GM18870 (cell line): ENCODE measurements at regions not wholly inside any gene's neighbourhood (a gene's known extent, or its start where the extent isn't known, plus 50 kb on each side); places are given as distances from the start of the nearest gene placed in this dataset.

Experiments used
- ATAC-seq: cut with Tn5 transposase; IDR thresholded peaks from one replicate; pipeline ENCODE4 v1.9.1; 2021; ENCODE audit warnings: moderate library complexity; ENCODE audit not compliant: unreplicated experiment

- no peak for ATAC-seq
These were observed 103.6 kb upstream of the AGBL1 start for GRCh38 chr15:85976102-85976501.

- no peak for ATAC-seq
These were observed 102.7 kb upstream of the AGBL1 start for GRCh38 chr15:85976986-85977385.

DNA sequence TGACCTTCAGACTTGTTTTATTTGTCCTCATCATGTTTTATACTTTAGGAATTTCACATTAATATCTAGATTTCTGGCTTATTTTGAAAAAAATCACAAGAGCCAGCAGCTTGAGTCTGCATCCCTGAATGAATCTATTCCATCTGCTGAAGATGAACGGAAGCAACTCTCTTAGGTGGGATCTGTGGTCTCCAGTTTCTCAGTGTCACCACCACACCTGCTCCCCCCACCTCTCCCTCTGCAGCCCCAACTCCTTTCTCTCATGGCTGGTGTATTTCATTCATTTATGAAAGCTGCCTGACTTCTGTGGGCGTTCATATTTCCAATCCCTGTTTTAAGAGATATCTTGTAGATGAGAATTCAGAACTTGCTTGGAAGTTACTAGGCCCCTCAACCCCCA lies 102.1 kb upstream of the AGBL1 start:
- ATAC-seq = no peak

DNA sequence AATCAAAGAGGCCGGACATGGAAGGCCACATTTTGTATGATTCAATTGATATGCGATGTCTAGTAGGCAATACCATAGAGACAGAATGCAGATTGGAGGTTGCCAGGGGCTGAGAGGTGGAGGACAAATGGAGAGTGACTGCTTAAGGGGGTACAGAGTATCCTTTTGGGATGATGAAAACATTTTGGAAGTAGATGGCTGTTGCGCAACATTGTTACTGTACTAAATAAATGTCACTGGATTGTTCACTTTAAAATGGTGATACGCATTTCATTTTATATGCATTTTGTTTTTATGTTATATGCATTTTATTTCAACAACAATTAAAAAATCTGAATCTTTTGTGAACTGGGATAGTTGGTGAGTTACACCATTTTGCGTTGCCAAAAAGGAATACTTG lies 99.7 kb upstream of the AGBL1 start:
- no peak for ATAC-seq

GRCh38 chr15:85980946-85981345 lies 98.7 kb upstream of the AGBL1 start:
- ATAC-seq = no peak

GRCh38 chr15:85984241-85984640 lies 95.4 kb upstream of the AGBL1 start:
- no peak for ATAC-seq

DNA sequence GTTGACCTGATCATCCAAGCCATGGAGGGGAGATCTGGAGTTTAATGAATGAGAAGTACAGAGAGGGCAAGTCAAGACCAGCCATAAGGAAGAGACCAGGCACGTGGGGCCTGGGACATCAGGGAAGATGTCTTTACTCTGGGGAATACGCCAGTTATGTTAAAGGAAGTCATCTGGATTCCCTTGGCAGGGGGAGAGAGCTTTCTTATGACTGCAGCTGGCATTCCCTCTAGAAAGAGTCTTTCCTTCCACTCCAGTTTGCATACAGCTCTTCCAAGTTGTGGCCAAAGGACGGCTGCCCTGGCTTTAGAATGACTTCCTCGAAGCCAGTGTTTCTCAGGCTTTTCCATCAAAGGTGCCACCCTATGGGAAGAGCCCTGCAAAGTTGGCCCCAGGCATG lies 93.6 kb upstream of the AGBL1 start:
- no peak for ATAC-seq

DNA sequence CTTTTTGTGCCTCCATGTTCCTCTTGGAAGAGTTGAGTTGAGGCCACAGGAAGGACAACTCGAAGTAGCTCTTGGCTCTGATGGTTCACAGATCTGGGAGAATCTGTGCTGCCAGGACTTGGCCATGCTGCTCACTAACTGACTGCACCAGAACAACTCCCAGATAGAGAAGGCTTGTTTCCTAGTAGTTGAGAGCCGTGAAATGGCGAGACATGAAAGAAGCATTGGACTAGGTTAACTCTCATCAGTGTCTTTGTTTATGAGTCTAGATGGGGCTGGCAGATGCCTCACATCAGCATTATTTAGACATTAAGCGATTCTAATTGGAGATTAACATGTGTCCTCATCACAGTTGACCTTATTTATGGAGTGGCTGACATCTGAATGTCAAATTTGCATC lies 92.9 kb upstream of the AGBL1 start:
- ATAC-seq = no peak

DNA sequence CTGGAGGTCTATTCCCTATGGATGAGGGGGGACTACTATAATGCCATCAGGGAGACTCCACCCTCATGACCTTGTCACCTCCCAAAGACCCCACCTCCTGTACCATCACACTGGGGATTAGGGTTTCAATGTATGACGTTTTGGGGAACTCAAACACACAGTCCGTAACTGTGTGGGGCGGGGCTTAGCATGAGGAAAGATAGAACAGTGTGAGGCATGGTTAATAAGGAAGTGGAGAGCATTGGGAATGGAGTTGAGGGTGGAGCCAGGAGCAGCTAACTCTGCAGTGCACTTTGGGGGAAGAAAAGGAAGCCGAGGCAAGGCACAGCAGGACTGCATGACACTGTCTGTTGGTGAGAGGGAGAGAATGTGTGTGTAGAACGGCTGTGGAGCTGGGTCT lies 90.9 kb upstream of the AGBL1 start:
- no peak for ATAC-seq

DNA sequence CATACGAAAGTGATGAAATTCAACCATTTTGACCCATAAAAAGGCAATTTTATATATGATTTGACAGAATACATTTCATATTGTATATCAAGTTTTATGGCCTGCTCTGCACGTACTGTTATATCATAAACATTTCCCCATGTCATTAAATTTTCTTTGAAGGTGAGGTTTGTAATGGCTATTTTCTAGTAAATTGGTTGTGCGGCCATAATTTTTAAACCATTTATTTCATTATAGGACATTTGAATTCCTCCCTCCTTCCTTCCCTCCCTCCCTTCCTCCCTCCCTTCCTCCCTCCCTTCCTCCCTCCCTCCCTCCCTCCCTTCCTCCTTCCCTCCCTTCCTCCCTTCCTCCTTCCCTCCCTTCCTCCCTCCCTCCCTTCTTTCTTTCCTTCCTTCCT lies 87.4 kb upstream of the AGBL1 start:
- ATAC-seq = no peak

- no peak for ATAC-seq
These were observed 86.6 kb upstream of the AGBL1 start for GRCh38 chr15:85993116-85993515.

- no peak for ATAC-seq
These were observed 82.1 kb upstream of the AGBL1 start for GRCh38 chr15:85997618-85998017.

DNA sequence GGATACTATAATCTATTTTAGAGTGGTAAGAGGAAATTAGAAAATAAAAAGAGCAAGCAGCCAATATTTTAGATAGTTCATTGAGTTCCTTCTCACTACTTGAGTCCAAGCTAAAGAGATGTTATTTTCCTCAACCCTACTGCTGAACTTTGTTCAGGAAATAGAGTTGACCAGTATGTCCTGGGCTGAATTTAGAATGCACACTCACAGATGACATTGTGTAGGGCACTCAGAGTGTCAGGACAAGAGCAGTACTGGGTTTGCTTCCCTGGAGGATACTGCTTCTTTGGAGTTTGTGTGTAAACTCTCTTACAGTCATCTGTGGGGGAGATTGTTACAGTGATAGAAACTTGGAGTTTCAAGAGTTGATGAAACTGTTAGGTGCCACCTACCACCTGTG lies 80.0 kb upstream of the AGBL1 start:
- no peak for ATAC-seq

DNA sequence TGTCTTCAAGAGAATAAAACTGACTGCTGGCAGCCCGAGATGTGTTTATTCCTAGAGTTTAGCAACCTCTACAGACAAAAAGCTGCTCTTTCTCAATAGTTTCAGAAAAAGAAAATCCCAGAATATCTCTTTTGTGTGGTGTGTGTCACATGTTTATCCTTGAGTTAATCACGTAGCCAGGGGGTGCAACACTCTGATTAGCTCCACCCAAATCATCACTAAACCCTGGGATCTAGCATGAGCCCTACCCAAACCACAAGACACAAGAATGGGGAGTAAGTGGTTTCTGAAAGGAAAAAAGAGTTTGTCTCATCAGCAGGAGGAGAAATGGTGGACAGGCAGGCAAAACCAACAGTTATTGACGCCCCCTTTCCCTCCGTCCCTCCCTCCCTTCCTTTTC lies 78.5 kb upstream of the AGBL1 start:
- ATAC-seq = no peak

DNA sequence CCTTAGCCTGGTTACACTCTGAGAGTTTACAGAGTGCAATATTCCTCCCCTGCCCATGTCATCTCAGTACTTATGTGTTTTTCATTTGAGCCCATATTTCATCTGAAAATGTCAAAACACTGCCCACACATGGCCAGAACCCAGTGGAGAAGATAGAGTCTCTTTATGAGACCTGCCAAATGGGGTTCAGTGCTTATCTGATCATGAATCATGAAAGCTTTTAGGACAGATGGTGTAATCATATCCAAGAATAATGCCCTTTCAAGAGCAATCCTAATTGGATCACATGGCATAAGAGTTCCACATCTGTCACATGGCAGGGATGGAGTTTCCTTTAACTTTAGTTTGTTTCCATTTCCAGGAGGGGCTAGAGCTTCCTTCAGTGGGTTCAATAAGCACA lies 77.2 kb upstream of the AGBL1 start:
- ATAC-seq = no peak

DNA sequence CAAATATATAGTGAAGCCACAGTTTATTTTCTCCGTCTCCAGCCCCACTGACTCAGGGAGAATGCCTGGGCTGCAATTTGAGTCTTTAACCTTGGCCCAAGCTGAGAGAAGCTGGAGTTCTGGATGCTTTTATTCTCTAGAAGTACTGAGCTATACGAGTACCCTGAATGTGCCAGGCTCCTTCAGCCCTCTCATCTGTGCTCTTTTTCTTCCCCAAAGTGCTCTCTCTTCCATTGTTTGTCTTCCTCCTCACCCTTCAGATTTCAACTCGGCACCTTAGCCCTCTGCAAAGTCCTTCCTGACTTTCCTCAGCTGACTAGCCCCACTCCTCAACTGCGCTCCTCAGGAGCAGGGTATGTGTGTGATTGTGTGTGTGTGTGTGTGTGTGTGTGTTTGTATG lies 75.6 kb upstream of the AGBL1 start:
- no peak for ATAC-seq

- no peak for ATAC-seq
These were observed 73.1 kb upstream of the AGBL1 start for GRCh38 chr15:86006546-86006945.

DNA sequence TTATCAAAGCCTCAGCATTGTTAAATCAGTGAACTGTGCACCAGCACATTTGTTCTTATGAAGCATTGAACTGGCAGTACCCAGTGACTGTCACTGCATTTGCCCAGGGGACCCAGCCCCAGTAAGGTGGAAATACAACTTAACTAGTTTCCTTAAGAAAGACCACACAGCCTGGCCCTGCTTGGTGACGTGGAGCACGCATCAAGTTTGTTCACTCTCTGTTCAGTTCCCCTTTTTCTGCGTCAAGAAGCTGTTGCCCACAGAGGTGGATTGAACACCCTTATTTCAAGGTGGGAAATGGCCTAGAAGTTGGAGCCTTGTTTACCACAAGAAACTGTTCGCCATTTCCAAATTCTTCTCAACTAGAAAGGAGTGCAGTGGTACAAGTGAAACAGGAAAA lies 69.9 kb upstream of the AGBL1 start:
- ATAC-seq = no peak

- no peak for ATAC-seq
These were observed 69.3 kb upstream of the AGBL1 start for GRCh38 chr15:86010398-86010797.

DNA sequence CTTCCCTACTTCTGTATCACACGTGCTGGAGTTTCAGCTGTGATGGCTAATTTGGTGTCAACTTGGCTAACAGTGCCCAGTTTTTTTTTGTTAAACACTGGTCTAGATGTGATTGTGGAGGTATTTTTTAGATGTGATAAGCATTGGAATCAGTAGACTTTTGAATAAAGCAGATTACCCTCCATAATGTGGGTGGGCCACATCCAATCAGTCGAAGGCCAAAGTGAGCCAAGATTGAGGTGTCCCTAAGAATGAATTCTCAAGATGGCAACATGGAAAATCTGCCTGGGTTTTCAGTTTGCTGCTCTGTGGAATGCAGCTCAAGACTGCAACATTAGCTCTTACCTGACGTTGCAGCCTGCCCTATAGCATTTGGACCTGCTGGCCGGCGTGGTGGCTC lies 68.8 kb upstream of the AGBL1 start:
- ATAC-seq = no peak

GRCh38 chr15:86014016-86014415 lies 65.7 kb upstream of the AGBL1 start:
- no peak for ATAC-seq

- ATAC-seq = no peak
These were observed 62.9 kb upstream of the AGBL1 start for GRCh38 chr15:86016750-86017149.

- ATAC-seq = no peak
These were observed 61.0 kb upstream of the AGBL1 start for GRCh38 chr15:86018679-86019078.
